HT-29 (cell line): ENCODE measurements at regions not wholly inside any gene's neighbourhood (a gene's known extent, or its start where the extent isn't known, plus 50 kb on each side); places are given as distances from the start of the nearest gene placed in this dataset.
A peak's percentile ranks its signal among the peaks of the same experiment; 100 is the strongest.
"Not testable (repeated sequence)": the region's sequence is repeated elsewhere in the genome, so short reads cannot be mapped to it uniquely, and the experiment has no call there.

Source experiments
- DNase-seq: peaks from one replicate; pipeline ENCODE4 v3.0.0-alpha.2; 2015; ENCODE audit warnings: low spot score

DNA sequence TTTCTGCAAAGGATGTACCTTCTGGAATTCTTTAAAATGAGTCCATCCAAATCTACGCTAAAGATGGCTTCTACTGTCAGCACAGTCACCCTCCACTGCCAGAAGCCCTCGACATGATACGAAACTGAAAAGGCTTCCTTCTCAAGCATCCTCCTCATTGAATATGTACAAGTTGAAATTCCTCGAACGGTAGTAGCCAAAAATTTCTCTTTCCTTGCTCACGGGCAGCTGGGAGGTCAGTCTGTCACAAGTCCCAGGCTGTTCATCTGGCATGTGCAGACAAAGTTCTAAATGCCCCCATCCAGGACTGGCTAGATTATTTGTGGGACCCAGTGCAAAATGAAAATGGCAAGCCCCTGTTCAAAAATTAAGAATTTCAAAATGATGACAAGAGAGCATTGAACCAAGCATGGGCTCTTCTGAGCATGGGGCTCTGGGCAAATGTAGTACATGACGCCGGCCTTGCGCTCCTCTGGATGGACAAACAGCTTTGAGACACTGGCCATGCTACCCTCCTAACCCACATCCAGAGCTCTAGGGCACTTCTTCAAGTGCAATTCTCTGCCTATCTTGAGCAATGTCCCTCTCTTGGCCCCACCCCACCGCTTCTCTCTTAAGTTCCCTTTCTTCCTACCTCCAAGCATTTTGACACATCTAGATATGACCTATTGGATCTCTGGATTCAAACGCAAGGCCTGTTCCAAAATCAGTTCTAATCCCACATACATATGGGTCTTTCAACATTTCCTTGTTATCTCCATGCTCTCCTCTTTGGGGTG, 78.9 kb upstream of the FLT1 start:
- no peak for DNase-seq

DNA sequence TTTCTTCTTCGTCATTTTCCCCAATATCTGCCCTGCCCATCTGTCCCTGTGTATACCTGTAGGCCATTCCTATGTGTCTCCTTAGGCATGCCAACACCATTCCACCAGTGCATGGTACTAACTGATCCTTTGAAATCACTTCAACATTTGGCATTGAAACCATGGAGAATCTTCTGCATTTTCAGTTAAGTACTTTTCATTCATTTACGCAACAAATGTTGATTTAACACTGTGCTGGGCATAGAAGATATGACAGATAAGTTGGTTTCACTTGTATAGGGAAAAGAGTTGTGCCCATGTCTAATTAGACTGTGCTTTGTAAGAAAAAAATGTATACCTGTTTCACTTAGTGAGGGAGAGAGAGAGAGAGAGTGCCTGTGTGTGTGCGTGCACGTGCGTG, 77.9 kb upstream of the FLT1 start:
- DNase-seq, result no peak

DNA sequence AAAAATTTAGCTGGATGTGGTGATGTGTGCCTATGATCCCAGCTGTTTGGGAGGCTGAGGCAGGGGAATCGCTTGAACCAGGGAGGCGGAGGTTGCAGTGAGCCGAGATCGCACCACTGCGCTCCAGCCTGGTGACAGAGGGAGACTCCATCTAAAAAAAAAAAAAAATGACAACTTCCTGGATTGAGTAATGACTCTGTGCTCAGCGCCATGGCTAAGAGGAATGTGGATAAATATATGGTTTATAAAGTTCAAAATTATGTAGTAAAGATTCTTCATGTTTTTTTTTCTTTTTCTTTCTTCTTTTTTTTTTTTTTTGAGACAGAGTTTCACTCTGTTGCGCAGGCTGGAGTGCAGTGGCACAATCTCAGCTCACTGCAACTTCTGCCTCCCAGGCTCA, 75.4 kb upstream of the FLT1 start:
- DNase-seq, result not testable (repeated sequence)

DNA sequence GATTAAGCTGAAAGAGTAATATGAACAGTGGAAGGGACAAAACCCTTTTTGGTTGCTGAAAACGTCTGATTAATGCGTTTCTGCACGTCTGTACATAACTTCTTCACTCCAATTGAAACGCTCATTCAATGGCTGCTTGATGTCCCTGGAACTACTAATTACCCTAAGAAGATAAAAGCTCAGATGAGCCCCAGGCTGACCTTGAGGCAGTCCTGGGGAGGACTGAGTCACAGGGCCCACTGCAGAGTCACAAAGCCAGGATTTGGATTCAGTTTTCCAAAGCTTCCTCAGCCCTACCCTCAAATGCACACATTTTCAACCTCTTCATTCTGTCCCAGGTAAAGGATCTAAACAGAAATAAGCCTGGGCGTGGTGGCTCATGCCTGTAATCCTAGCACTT, 75.0 kb upstream of the FLT1 start:
- no peak for DNase-seq

DNA sequence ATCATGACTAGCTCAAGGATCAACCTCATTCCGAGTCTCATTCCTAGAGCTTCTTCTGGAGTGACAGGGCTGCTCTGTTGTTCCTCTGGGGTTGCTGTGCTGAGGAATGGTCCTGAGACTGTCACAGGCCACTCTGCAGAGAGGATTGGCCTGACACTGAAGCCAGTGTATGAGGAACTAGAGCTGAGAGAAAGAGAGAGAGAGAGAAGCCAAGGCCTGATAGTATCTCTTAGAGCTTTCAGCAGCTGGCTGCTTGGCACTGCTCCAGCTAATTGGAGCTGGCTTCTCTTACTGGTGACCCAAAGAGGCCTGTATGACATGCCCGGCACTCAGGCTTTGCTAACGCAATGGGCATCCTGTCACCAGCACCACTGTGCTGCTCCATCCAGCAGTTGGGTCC, 73.4 kb upstream of the FLT1 start:
- DNase-seq, result peak; percentile 50

DNA sequence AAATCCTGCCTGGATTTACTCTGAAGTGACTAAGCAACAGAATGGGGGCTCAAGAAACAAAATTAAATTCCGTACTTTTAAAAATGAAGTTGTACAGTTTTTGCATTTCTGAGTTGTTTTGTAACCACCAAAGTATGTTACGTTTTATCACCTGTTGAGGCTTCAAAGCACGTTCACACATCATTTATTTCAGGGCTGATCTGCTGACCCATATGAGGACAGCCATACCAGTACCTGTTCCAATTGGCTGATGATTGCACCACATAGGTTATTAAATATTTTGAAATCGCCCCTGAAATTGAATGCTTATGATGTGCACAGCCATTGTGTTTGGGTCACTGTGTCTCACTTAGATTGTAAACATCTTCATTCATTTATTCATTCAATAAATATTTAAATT, 72.0 kb upstream of the FLT1 start:
- no peak for DNase-seq

DNA sequence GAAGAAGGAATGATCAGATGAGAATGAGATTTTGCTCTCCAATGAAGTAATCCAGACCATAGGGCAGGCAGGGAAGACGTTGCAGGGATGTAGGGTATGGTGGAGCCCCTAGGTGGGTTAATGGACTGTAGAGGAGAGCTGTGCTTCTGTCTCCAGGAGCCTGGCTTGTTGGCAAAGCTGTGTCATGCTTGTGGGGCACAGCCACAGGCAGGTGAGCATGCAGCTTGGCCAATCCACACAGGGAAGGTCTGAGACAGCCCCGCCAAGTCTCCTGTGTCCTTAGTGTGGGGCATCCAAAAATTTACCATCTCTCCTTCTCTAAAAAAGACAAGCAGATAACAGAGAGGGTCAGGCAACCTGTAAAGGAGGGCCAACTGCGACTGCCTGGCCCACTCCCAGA, 71.4 kb upstream of the FLT1 start:
- DNase-seq, result no peak

DNA sequence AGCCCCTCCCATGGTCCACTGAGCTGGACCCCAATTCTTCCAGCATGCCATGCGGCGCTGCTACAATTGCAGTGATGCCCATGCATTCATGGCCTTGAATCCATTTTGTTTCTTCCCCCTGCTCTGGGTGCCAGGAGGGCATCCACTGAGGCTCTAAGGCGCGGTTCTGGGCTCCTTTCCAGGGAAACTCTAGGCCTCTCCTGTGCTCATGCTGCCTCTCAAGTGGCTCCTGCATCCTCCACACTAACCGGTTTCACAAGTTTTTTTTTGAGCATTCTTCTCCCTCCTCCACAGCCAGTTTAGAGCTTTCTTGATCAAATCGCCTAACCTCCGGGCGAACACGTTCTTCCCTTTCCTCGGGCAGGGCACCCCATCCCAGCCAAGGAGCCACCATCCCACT, 69.1 kb upstream of the FLT1 start:
- DNase-seq, result peak; percentile 84

DNA sequence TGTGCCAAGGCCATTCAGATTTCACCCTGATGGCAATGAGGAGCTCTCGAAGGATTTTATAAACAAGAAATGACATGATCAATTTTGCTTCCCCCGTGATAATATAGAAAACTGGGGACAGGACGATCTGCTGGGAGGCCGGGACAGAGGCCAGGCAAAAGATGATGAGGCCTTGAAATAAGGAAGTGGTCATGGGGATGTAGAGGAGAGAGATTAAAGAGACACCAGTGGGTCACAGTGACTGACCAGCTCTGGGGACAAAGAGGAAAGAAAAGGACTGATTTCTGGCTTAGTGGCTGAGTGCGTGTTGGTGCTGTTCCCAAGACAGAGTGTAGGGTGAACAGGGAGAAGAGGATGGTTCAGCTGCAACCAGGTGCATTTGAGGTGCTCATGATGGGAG, 68.7 kb upstream of the FLT1 start:
- no peak for DNase-seq

DNA sequence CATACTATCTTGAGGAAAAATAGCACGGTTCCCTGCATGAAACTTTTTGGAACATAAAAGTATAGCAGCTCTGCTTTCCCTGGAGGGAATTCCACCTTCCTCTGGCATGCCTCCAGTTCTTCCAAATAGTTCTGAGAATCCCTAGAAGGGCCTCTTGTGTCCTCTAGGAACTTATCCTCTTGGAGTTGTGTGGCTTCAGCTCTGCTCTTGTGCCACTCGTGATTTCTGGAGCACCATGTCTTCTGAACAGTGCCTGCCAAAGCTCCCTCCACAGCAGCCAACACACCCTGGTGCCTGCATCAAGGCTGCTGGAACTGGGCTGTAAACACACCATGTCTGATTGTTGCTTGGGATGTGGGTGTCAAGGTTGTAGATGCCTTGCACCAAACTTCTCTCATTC, 65.7 kb upstream of the FLT1 start:
- DNase-seq, result no peak

DNA sequence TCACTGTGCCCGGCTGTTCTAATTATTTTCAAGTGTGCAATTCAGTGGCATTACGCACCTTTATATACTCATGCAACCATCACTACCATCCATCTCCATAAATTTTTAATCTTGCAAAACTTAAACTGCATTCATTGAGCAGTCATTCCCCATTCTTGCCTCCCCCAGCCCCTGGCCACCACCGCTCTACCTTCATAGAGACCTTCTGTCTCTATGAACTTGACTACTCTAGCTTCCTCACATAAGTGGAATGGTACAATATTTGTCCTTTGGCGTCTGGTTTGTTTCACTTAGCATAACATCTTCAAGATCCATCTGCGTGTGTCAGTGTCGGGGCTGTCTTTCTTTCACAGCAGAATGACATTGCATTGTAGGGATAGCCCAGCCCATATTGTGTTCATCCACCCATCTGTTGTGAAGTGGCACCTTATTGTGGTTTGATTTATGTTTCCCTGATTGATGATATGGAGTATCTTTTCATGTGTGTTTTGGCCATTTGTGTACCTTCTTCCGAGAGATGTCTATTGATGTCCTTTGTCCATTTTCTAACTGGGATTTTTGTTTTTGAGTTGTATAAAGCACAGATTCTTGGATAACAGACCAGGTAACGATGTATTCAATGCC, 64.8 kb upstream of the FLT1 start:
- no peak for DNase-seq

DNA sequence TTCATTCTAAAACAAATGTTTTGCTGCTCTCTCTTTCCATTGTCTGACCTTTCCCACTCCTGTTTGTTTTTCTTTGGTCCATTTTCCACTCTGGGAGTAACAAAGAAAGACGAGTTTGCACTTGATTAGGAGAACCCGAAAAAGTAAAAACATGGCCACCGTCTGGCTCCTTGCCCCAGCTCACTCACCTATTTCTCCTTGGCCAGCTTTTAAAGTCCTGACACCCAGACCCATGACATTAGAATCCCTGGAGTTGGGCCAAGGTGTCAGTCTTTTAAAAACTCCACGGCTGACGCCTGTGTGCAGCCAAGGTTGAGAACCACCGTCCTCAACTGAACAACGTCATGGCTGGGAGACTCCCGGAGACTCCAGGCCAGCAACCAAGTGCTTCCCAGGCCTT, 63.6 kb upstream of the FLT1 start:
- no peak for DNase-seq

DNA sequence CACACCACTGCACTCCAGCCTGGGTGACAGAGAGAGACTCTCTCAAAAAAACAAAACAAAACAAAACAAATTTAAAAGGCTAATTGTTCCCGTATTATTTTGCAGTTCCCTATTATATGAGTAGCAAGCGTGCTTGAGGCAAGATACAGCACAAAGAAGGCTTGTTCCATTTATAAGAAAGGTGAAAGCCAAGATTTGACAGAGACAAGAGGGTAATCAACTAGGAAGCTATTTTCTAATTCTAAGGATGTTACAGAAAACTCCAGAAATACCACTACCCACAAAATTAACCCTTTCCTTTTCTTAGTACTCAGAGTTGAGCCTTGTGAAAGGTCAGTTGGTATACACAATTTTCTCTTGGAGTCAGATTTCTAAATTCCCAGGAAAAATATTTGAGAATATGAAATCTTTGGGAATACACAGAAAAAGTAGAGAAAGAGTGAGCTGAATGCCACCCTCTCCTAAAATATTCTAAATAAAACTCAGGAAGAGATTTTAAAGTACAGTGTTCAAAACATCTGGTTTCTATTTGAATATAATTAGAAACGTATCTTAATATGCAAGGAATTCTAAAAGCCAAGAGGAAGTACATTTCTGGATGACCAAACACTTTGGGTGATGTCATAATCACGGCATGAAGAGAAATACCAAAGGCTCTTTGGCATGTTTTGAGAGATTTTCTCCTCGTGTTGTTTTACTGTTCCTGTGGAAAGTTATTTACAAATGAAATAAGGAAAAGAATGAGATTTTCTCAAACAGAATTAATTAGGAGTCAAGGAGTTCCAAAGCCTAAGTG, 63.0 kb upstream of the FLT1 start:
- no peak for DNase-seq

DNA sequence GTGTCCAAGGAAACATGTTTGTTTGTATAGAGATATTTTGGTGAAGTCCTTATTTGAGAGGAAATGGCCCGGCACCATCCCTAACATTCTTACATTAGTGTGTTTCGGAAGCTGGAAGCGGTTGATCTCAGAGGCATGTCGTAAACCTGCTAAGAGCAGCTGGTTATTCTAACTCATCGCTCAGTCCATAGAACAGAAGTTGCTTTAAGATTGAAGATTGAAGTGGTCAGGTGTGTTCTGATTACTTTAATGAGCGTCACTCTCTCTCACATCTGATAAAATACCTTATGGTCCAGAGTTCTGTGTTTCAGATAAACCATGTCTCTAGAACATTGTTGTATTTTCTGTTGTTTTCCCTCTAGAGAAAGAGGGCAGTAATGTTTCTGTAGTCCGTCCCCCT, 60.2 kb upstream of the FLT1 start:
- no peak for DNase-seq

DNA sequence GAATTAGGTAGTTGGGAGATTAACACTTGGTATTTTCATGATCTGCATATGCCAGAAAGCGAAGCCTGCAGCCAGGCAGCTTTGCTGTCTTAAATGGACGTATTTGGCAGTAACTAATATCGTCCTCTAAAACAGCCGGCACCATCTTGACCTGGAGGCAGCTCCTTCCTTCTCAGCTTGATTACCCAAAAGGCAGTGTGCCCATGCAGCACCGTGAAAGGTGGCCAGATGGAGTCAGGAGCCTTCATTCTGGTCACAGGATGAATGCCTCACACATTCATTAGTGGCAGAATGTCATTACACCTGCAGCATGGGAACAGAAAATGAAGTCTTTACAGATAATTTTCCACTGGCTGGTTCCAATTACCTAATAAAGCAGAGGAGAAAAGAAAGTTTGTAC, 59.0 kb upstream of the FLT1 start:
- DNase-seq, result no peak

DNA sequence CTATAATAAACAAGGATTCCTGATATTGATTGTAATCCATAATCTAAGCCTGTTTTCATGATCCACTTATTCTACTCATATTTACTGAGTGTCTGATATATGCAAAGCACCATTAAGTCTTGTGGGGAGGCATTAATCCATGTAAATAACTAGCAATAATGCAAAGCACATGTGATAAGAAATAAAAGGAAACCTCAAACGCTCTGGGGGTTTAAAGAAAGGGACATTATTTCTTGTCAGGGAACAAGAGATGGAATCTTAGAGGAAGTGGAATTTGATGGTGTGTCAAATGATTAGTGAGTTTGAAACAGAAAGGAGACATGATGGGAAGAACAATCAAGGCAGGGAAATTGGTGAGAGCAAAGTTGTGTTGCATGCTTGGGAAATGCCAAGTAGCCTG, 57.4 kb upstream of the FLT1 start:
- no peak for DNase-seq

DNA sequence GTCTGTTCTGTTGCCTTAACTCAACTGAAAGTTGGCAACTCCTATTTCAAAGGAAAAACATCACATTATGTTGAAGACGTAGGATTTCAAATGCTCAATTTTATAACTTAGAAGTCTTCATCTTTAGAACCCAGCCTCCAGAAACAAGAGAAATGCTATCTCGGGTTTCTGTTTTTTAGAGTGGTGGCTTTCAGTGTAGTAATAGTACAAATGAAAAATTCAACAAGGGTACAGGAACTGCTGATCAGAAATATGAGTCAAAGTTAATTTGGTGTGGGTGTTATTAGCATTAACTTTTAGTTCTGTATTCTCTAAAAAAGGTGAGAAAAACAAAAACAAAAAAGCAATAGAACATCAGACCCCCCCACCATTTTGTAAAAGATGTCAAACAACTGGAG, 56.6 kb upstream of the FLT1 start:
- DNase-seq, result no peak

DNA sequence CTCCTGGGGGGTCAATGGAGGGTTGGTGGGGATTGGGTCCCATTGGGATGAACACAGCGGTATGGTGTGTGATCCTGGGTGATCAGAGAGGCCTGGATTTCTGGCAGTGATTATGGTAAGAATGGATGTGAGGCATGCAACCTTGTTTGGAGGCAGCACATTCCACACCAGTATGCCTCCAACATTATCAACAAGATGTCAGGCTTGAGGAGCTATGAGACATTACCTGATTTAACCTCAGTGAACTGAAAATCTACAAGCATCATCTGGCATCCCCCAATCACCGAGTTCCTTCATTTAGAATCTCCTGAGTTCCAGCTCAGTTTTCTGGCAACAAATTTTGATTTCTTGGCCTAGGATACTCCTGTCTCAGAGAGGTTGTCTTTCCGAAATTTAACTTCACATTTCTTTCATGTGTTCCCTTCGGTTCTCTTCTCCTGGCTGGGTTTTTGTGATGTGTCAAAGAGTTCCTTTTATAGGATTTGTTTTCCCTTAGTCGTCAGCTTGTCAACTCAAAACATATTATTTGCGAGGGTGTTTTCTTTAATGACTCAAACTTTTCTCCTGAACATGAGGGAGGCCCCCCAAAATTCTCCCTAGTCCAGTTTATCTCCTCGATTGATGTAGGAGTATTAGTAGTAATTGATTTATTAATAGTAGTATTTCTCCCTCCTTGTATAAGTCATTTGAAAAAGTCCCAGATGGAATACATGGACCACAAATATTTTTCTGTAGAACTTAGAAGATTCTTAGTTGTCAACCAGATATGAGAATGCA, 56.0 kb upstream of the FLT1 start:
- DNase-seq, result no peak

DNA sequence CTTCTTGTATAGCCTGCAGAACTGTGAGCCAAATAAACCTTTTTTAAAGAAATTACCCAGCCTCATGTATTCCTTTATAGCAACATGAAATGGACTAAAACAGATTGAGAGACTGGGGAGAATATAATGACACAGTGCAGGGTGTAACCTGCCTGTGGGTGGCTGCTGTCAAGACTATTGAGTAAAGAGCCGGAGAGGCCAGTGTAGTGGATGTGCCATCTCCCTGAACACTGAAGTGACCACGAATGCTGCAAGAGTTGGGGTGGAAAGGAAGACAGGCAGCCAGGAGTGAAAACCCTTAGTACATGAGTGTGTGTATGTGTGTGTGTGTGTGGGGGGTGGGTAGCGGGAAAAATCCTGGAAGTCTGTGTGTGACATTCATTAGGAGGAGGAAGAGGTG, 55.2 kb upstream of the FLT1 start:
- no peak for DNase-seq

DNA sequence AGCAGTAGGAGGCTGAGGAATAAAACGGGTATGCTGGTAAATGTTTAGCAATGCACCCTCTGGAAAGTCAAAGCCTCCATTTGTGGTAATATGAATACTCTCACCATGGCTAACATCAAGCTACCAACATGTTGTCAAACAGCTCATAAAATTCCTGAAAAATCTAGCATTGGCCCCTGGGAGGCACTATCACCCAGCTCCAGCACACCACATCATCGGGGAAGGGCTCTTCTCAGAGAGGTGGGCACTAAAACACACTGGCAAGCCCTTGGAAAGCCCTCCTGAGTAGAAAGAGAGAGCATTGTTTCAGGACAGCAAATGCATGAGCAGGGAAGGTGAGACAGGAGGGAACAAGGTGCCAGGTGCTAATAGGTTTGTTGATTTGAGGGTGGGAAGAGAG, 53.9 kb upstream of the FLT1 start:
- DNase-seq, result no peak

DNA sequence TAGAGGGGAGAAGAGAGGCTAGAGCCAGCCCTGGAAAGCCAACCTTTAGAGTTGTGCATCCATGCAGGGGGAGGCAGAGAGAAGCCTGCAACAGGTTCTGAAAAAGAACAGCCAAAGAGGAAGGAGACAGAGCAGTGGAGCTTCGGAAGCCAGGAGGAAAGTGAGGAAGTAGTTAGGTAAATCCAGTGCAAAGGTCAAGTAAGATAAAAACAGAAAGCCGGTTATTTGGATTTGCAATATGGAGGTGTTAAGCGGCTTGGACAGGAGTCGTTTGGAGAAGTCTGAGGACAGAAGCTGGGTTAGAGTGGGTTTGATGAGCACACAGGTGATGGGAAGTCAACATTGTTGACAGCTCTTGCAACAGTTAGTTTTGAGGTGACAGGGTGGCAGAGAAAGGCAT, 53.5 kb upstream of the FLT1 start:
- DNase-seq, result no peak
